PC-3 (cell line): ENCODE measurements at regions not wholly inside any gene's neighbourhood (a gene's known extent, or its start where the extent isn't known, plus 50 kb on each side); places are given as distances from the start of the nearest gene placed in this dataset.

Experiments
- ATAC-seq: fragments of 200-7000 bp; cut with Tn5 transposase; 2 replicates; pipeline ENCODE4 v1.9.1; 2020; ENCODE audit warnings: mild to moderate bottlenecking, moderate library complexity
- BruUV-seq: library from RNA; stranded (reverse); fragments of 400-500 nt; replicated peaks from 2 replicates; lab custom pipeline; 2021; lab: Mats Ljungman, UMichigan
- CTCF ChIA-PET: fragments of 300-600 bp; sonication (Branson Sonifier 250); formaldehyde crosslinking; loops from one replicate; lab custom pipeline; 2022; ENCODE audit warnings: antibody characterized with exemption; lab: Charles Lee
- POLR2A ChIA-PET: fragments of 300-600 bp; sonication (Branson Sonifier 250); formaldehyde crosslinking; loops from one replicate; lab custom pipeline; 2022; ENCODE audit warnings: antibody characterized with exemption; ENCODE audit not compliant: unreplicated experiment; lab: Charles Lee
- DNase-seq: peaks from one replicate; pipeline ENCODE4 v3.0.0-alpha.2; 2015
- H2AFZ ChIP-seq: fragments of 300-600 bp; sonication (generic); 2 replicates; pipeline ENCODE4 v1.6.0; 2016; ENCODE audit warnings: antibody characterized with exemption, low read length
- H3F3A ChIP-seq: fragments of 300-600 bp; sonication (generic); one replicate; pipeline ENCODE4 v1.6.0; 2017; ENCODE audit warnings: antibody characterized with exemption, low read length, control low read depth, mild to moderate bottlenecking; ENCODE audit not compliant: unreplicated experiment
- H3K27ac ChIP-seq: fragments of 300-600 bp; sonication (generic); 2 replicates; pipeline ENCODE4 v1.5.1; 2016; ENCODE audit warnings: mild to moderate bottlenecking, low read length
- H3K27me3 ChIP-seq: fragments of 300-600 bp; sonication (generic); 2 replicates; pipeline ENCODE4 v1.6.1; 2016; ENCODE audit warnings: low read length, mixed read lengths
- H3K36me3 ChIP-seq: fragments of 300-600 bp; sonication (generic); 2 replicates; pipeline ENCODE4 v1.6.1; 2016; ENCODE audit warnings: low read depth, mixed run types, low read length, mixed read lengths
- H3K4me1 ChIP-seq: fragments of 300-600 bp; sonication (generic); 2 replicates; pipeline ENCODE4 v1.5.1; 2016; ENCODE audit warnings: low read length; ENCODE audit not compliant: insufficient read depth
- H3K4me2 ChIP-seq: fragments of 300-600 bp; sonication (generic); 2 replicates; pipeline ENCODE4 v1.6.0; 2016; ENCODE audit warnings: low read length
- H3K4me3 ChIP-seq: fragments of 300-600 bp; sonication (generic); 2 replicates; pipeline ENCODE4 v1.5.1; 2016; ENCODE audit warnings: mild to moderate bottlenecking, low read length, mixed read lengths
- H3K79me2 ChIP-seq: fragments of 300-600 bp; sonication (generic); 2 replicates; pipeline ENCODE4 v1.6.1; 2017; ENCODE audit warnings: low read length, mixed read lengths
- H3K9ac ChIP-seq: fragments of 300-600 bp; sonication (generic); 2 replicates; pipeline ENCODE4 v1.6.0; 2016; ENCODE audit warnings: mild to moderate bottlenecking, low read length
- H3K9me2 ChIP-seq: fragments of 300-600 bp; sonication (generic); replicated peaks from 2 replicates; pipeline ENCODE4 v1.6.1; 2016; ENCODE audit warnings: mixed run types, low read length, mixed read lengths
- H3K9me3 ChIP-seq: fragments of 300-600 bp; sonication (generic); 2 replicates; pipeline ENCODE4 v1.6.1; 2016; ENCODE audit warnings: low read length, mixed read lengths
- H4K20me1 ChIP-seq: fragments of 300-600 bp; sonication (generic); 2 replicates; pipeline ENCODE4 v1.6.1; 2016; ENCODE audit warnings: low read length, mixed read lengths
- EZH2 ChIP-seq: fragments of 300-600 bp; sonication (generic); IDR thresholded peaks from one replicate; pipeline ENCODE4 v1.6.1; 2017; ENCODE audit warnings: antibody characterized with exemption, mild to moderate bottlenecking, low read length; ENCODE audit not compliant: unreplicated experiment
- EZH2phosphoT487 ChIP-seq: fragments of 300-600 bp; sonication (generic); IDR thresholded peaks from 2 replicates; pipeline ENCODE4 v1.6.1; 2018; ENCODE audit warnings: mild to moderate bottlenecking, antibody characterized with exemption, low read length, borderline replicate concordance
- intact Hi-C: fragments of 100-400 bp; cut with micrococcal nuclease; formaldehyde crosslinking; loops from 2 replicates; pipeline ENCODE4 v1.9.0; 2023
- TF ChIP-seq, protein P1 (sequence below): fragments of 300-600 bp; sonication (generic); conservative IDR thresholded peaks from 2 replicates; pipeline ENCODE4 v1.5.1; 2017; ENCODE audit warnings: antibody characterized with exemption, low read depth, mild to moderate bottlenecking, low read length

DNA sequence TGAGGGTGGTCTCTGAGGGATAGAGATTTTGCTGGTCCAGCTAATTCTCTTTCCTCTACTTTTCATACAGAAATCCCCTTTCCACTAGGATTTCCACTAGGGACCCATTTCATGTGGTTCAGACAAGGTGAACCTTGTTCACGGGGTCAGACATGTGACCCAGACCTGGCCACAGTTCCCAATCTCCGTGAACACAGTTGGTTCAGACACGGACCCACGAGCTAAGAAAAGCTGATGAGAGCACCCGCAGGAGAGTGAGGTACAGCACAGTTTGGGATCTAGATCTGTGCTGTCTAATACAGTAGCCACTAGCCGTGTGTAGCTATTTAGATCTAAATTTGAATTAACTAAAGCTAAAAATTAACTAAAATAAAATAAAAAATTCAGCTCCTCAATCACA lies 88.1 kb downstream of the AXIN2 start:
- H3K9ac ChIP-seq: no peak overlapping the region
- H3K9me3 ChIP-seq: no peaks in the 10 kb centered on the region
- no peaks in the 10 kb centered on the region for H4K20me1 ChIP-seq
- no peaks in the 10 kb centered on the region for H3K36me3 ChIP-seq
- no peaks in the 10 kb centered on the region for H3F3A ChIP-seq
- peaks cover 55% of the 10 kb centered on the region for H3K27me3 ChIP-seq
- ATAC-seq (no peak), DNase-seq (no peak)
- intact Hi-C loops: no loop called here
- no TSS peak for BruUV-seq
- TF ChIP-seq EZH2phosphoT487 (no peak), EZH2 (no peak)
- TF ChIP-seq, protein P1, sequence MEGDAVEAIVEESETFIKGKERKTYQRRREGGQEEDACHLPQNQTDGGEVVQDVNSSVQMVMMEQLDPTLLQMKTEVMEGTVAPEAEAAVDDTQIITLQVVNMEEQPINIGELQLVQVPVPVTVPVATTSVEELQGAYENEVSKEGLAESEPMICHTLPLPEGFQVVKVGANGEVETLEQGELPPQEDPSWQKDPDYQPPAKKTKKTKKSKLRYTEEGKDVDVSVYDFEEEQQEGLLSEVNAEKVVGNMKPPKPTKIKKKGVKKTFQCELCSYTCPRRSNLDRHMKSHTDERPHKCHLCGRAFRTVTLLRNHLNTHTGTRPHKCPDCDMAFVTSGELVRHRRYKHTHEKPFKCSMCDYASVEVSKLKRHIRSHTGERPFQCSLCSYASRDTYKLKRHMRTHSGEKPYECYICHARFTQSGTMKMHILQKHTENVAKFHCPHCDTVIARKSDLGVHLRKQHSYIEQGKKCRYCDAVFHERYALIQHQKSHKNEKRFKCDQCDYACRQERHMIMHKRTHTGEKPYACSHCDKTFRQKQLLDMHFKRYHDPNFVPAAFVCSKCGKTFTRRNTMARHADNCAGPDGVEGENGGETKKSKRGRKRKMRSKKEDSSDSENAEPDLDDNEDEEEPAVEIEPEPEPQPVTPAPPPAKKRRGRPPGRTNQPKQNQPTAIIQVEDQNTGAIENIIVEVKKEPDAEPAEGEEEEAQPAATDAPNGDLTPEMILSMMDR: no peak
- H3K79me2 ChIP-seq: no peaks in the 10 kb centered on the region
- H3K4me2 ChIP-seq: no peak overlapping the region
- ChIA-PET CTCF (no interaction called here), POLR2A (no interaction called here)
- no peaks in the 10 kb centered on the region for H3K4me1 ChIP-seq
- H3K4me3 ChIP-seq: no peak overlapping the region
- H3K27ac ChIP-seq: no peak overlapping the region
- no peak overlapping the region for H2AFZ ChIP-seq
- H3K9me2 ChIP-seq: no peaks in the 10 kb centered on the region

DNA sequence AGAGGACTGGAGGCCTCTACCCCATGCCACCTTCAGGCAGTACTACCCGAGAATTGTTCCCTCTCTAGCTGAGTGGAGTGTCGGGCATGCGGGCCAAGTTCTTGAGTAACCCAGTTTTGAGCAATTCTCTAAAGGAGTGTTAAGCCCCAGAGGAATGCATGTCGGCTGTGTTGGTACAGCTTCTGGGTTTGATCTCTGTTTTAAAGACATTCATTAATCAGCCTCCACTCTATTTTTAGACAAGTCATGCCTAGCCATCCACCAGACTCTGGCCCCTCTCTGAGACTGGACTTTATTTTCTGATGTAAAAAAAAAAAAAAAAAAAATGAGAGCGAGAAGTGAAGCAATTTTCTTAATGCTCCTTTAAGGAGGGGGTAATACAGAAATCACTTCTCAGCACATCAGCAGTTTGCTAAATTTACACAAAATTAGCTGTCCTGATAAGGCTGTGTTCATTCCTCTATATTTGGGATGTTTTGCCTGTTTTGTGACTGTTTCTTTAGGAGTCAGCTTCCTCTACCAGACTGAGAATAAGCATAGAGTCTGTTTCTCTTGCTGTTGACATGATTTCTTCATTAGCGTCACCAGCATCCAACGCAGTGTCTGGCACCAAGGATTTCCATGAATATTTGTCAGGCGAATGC lies 88.7 kb downstream of the AXIN2 start:
- Histone ChIP-seq H3K4me1 (no peaks in the 10 kb centered on the region), H3K9ac (no peak overlapping the region), H3K4me2 (no peak overlapping the region), H3K79me2 (no peaks in the 10 kb centered on the region), H3K27me3 (peaks cover 55% of the 10 kb centered on the region), H3K9me3 (no peaks in the 10 kb centered on the region), H3K4me3 (no peak overlapping the region), H3K36me3 (no peaks in the 10 kb centered on the region), H3K9me2 (no peaks in the 10 kb centered on the region), H3K27ac (no peak overlapping the region), H4K20me1 (no peaks in the 10 kb centered on the region), H2AFZ (no peak overlapping the region), H3F3A (no peaks in the 10 kb centered on the region)
- BruUV-seq: no TSS peak
- ATAC-seq (no peak), DNase-seq (no peak)
- intact Hi-C loops: no loop called here
- CTCF ChIA-PET: no interaction called here
- POLR2A ChIA-PET: no interaction called here
- TF ChIP-seq EZH2phosphoT487 (no peak), EZH2 (no peak)
- TF ChIP-seq, protein P1: no peak

DNA sequence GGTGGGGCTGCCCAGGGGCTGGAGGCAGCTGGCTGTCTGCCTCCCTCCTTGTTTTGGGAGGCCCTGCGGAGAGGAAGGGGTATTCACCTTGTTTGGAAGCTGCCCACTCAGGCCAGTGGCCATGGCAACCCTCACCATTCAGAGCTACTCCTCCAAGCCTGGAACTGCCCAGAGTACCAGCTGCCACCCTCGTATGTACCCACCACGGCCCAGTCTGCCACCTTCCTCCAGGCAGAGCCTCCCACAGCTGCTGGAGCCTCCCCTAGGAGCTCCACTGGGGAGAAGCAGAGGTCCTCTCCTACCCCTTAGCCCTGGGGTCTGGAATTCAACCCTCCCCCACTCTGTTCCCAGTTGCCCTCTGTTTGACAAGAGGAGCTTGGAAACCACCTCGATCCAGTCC lies 90.7 kb downstream of the AXIN2 start:
- peaks cover 55% of the 10 kb centered on the region for H3K27me3 ChIP-seq
- ATAC-seq (no peak), DNase-seq (no peak)
- H3K9me3 ChIP-seq: no peaks in the 10 kb centered on the region
- H3F3A ChIP-seq: no peaks in the 10 kb centered on the region
- no peak overlapping the region for H3K9ac ChIP-seq
- H2AFZ ChIP-seq: no peak overlapping the region
- no TSS peak for BruUV-seq
- no peak overlapping the region for H3K27ac ChIP-seq
- no peaks in the 10 kb centered on the region for H3K4me1 ChIP-seq
- TF ChIP-seq EZH2: no peak
- TF ChIP-seq, protein P1: no peak
- no peak for TF ChIP-seq EZH2phosphoT487
- no peaks in the 10 kb centered on the region for H4K20me1 ChIP-seq
- H3K79me2 ChIP-seq: no peaks in the 10 kb centered on the region
- no peaks in the 10 kb centered on the region for H3K9me2 ChIP-seq
- no peaks in the 10 kb centered on the region for H3K36me3 ChIP-seq
- POLR2A ChIA-PET: no interaction called here
- no peak overlapping the region for H3K4me2 ChIP-seq
- CTCF ChIA-PET: no interaction called here
- no peak overlapping the region for H3K4me3 ChIP-seq
- intact Hi-C loops: no loop called here
